ENCODE measurements at regions not wholly inside any gene's neighbourhood (a gene's known extent, or its start where the extent isn't known, plus 50 kb on each side); places are given as distances from the start of the nearest gene placed in this dataset.

GRCh38 chr5:145293716-145294115, 541.4 kb downstream of the PRELID2 start:
- no peak for TF ChIP-seq POLR2A (IDR thresholded peaks at IDR 0.05; ENCODE audit: low read depth, low read length)
- TF ChIP-seq TAF1 (IDR thresholded peaks at IDR 0.05; ENCODE audit: borderline replicate concordance, low read depth, low read length) = no peak
- TF ChIP-seq POLR2AphosphoS5 (IDR thresholded peaks at IDR 0.05; ENCODE audit: low read depth, low read length) = no peak
